ENCODE measurements at regions not wholly inside any gene's neighbourhood (a gene's known extent, or its start where the extent isn't known, plus 50 kb on each side); places are given as distances from the start of the nearest gene placed in this dataset.
A peak's percentile ranks its signal among the peaks of the same experiment; 100 is the strongest.

DNA sequence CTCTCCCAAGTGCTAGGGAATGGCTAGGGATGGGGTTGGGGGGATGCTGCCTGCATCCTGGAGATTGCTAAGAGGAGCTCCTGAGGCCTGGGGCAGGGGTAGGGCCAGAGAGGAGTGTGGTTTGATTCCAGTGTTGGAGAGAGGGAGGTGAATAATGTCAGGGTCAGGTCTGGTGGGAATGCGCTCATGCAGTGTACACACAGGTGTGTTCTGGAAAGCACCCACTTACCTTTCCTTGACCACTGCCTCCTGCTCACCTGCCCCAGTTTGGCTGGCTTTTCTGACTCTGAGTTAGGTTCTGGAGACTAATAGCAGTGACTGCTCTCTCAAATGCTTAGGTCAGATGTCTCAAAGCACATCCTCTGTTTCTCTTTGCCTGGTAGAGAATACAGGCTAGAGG, 135.4 kb upstream of the BMPER start:
- DNase-seq (ENCODE audit: low read depth in 6 of 9, low spot score in 9 of 9): no peak

DNA sequence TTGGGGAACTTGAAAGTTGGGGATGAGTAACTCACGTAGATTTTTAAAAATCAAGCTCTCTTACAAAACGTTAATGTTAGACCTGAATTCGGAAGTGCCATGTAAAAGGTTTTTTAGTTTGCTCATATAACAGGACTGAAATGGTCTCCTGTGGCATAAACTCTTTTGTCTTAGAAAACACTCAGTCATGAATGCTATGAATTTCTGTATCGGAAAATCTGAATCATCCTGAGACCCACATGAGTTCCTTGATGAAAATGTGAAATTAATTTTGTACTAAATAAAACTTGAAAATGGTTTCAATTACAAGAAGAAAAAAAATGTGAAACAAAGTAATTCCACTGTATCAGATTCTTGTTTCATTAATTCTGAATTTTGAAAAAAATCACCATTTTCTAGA, 134.8 kb upstream of the BMPER start:
- Histone ChIP-seq H3K9me3 (ENCODE audit: control insufficient read depth in 2 of 2, insufficient read depth in 1 of 2, low read length in 1 of 2) (no peaks in the 10 kb centered on the region), H3K27ac (ENCODE audit: low read depth in 1 of 2, low read length in 1 of 2) (no peak overlapping the region), H3K27me3 (ENCODE audit: control insufficient read depth in 2 of 2, insufficient read depth in 1 of 2, low read length in 1 of 2) (no peaks in the 10 kb centered on the region), H3K36me3 (ENCODE audit: control insufficient read depth in 2 of 2, insufficient read depth in 2 of 2, low read length in 1 of 2) (no peaks in the 10 kb centered on the region), H3K4me3 (ENCODE audit: low read length in 2 of 2) (no peak overlapping the region), H3K4me1 (ENCODE audit: control insufficient read depth in 2 of 2, insufficient read depth in 2 of 2, low read length in 2 of 2) (no peaks in the 10 kb centered on the region)
- DNase-seq (ENCODE audit: low read depth in 6 of 9, low spot score in 9 of 9): no peak
- 95% methylated on average over 4 of the region's 4 CpGs for WGBS

More for the DNA sequence above, 135.4 kb upstream of the BMPER start:
- H3K4me1 ChIP-seq (ENCODE audit: control insufficient read depth in 2 of 2, insufficient read depth in 2 of 2, low read length in 2 of 2): no peaks in the 10 kb centered on the region
- no peaks in the 10 kb centered on the region for H3K36me3 ChIP-seq (ENCODE audit: control insufficient read depth in 2 of 2, insufficient read depth in 2 of 2, low read length in 1 of 2)
- H3K9me3 ChIP-seq (ENCODE audit: control insufficient read depth in 2 of 2, insufficient read depth in 1 of 2, low read length in 1 of 2): no peaks in the 10 kb centered on the region
- no peaks in the 10 kb centered on the region for H3K27me3 ChIP-seq (ENCODE audit: control insufficient read depth in 2 of 2, insufficient read depth in 1 of 2, low read length in 1 of 2)
- H3K4me3 ChIP-seq (ENCODE audit: low read length in 2 of 2): no peak overlapping the region
- 95% methylated on average over 1 of the region's 1 CpG for WGBS
- no peak overlapping the region for H3K27ac ChIP-seq (ENCODE audit: low read depth in 1 of 2, low read length in 1 of 2)

DNA sequence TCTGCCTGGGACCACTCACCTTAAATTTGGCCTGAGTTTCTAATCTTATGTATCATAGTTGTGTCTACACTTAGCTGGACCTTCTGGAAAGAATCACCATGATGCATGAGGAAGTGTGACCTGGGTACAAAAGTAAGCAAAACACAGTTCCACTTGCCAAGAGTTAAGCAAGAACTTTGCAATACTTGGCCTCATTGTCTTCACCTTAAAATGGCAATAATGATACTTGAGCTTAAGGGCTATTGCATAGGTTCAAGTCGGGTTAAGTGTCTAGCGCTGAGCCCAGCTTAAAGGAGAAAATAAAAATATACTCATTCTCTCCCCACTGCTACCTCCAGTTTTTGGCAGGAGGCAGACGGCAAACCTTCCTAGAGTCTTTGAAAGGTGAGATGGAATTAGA, 133.9 kb upstream of the BMPER start:
- 80% methylated on average over 3 of the region's 3 CpGs for WGBS
- no peak overlapping the region for H3K4me3 ChIP-seq (ENCODE audit: low read length in 2 of 2)
- no peaks in the 10 kb centered on the region for H3K4me1 ChIP-seq (ENCODE audit: control insufficient read depth in 2 of 2, insufficient read depth in 2 of 2, low read length in 2 of 2)
- H3K27me3 ChIP-seq (ENCODE audit: control insufficient read depth in 2 of 2, insufficient read depth in 1 of 2, low read length in 1 of 2): no peaks in the 10 kb centered on the region
- no peaks in the 10 kb centered on the region for H3K36me3 ChIP-seq (ENCODE audit: control insufficient read depth in 2 of 2, insufficient read depth in 2 of 2, low read length in 1 of 2)
- no peak for DNase-seq (ENCODE audit: low read depth in 6 of 9, low spot score in 9 of 9)
- no peaks in the 10 kb centered on the region for H3K9me3 ChIP-seq (ENCODE audit: control insufficient read depth in 2 of 2, insufficient read depth in 1 of 2, low read length in 1 of 2)
- H3K27ac ChIP-seq (ENCODE audit: low read depth in 1 of 2, low read length in 1 of 2): no peak overlapping the region

DNA sequence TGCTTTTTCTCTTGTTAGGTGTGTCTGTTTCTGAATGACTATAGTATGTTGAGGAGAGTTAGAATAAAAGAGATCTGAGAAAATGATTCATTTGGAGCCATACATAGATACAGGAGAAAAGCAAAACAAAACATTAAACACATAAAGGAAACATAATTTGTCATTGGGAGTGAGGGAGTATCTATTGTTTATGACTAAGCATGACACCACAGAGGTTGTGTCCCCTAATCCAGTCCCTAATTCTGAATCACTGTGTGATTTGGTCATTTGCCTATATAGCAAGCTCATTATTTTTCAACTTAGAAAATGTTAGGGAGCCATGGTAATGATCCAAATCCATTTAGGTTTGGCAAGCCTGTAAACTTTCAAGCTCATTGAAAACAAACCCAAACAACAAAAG, 132.3 kb upstream of the BMPER start:
- Histone ChIP-seq H3K36me3 (ENCODE audit: control insufficient read depth in 2 of 2, insufficient read depth in 2 of 2, low read length in 1 of 2) (no peaks in the 10 kb centered on the region), H3K4me1 (ENCODE audit: control insufficient read depth in 2 of 2, insufficient read depth in 2 of 2, low read length in 2 of 2) (no peaks in the 10 kb centered on the region), H3K27me3 (ENCODE audit: control insufficient read depth in 2 of 2, insufficient read depth in 1 of 2, low read length in 1 of 2) (no peaks in the 10 kb centered on the region), H3K9me3 (ENCODE audit: control insufficient read depth in 2 of 2, insufficient read depth in 1 of 2, low read length in 1 of 2) (no peaks in the 10 kb centered on the region), H3K4me3 (ENCODE audit: low read length in 2 of 2) (no peak overlapping the region), H3K27ac (ENCODE audit: low read depth in 1 of 2, low read length in 1 of 2) (no peak overlapping the region)
- no peak for DNase-seq (ENCODE audit: low read depth in 6 of 9, low spot score in 9 of 9)

DNA sequence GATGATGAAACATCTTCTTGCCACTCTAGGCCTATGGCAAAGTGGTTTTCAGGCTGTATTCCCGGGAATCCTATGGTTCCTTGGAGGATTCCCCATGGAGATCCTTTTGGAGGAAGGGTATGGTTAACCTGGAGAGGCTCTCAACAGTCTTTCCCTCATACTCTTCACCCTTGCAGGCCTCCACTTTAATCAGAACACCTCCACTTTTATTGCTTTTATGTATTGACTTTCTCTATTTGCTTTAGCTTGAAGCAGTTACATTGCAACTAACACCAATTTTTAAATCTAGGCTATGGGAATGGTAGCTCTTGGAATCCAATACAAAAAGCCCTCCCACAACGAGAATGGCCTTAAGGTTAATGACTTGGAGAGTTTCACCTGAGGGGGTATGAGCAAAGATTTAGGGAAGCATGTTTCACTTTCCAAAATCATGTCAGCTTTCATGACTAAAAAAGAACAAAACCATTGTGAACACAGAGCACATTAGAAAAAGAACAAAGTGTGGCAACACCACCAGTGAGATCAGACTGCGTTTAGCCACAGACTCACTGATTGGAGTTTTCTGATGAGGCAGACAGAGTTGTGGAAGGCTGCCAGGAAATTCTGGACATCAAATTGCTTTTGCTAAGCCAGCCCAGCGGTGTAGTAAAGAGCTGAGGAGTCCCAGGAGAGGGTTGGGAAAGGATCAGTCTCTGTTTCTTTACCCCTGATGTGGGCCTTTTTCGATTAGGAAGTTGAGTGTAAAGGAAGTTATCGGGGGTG, 130.4 kb upstream of the BMPER start:
- peak in 1 of 9 donors; percentile 6 for DNase-seq (ENCODE audit: low read depth in 6 of 9, low spot score in 9 of 9)
- no peak overlapping the region for H3K4me3 ChIP-seq (ENCODE audit: low read length in 2 of 2)
- no peaks in the 10 kb centered on the region for H3K27me3 ChIP-seq (ENCODE audit: control insufficient read depth in 2 of 2, insufficient read depth in 1 of 2, low read length in 1 of 2)
- no peak overlapping the region for H3K27ac ChIP-seq (ENCODE audit: low read depth in 1 of 2, low read length in 1 of 2)
- H3K4me1 ChIP-seq (ENCODE audit: control insufficient read depth in 2 of 2, insufficient read depth in 2 of 2, low read length in 2 of 2): no peaks in the 10 kb centered on the region
- no peaks in the 10 kb centered on the region for H3K9me3 ChIP-seq (ENCODE audit: control insufficient read depth in 2 of 2, insufficient read depth in 1 of 2, low read length in 1 of 2)
- no peaks in the 10 kb centered on the region for H3K36me3 ChIP-seq (ENCODE audit: control insufficient read depth in 2 of 2, insufficient read depth in 2 of 2, low read length in 1 of 2)
- WGBS: 85% methylated on average over 6 of the region's 6 CpGs

- H3K27ac ChIP-seq (ENCODE audit: low read depth in 1 of 2, low read length in 1 of 2): no peak overlapping the region
- H3K4me1 ChIP-seq (ENCODE audit: control insufficient read depth in 2 of 2, insufficient read depth in 2 of 2, low read length in 2 of 2): no peaks in the 10 kb centered on the region
- H3K27me3 ChIP-seq (ENCODE audit: control insufficient read depth in 2 of 2, insufficient read depth in 1 of 2, low read length in 1 of 2): no peaks in the 10 kb centered on the region
- 86% methylated on average over 4 of the region's 4 CpGs for WGBS
- no peaks in the 10 kb centered on the region for H3K36me3 ChIP-seq (ENCODE audit: control insufficient read depth in 2 of 2, insufficient read depth in 2 of 2, low read length in 1 of 2)
- DNase-seq (ENCODE audit: low read depth in 6 of 9, low spot score in 9 of 9): no peak
- H3K9me3 ChIP-seq (ENCODE audit: control insufficient read depth in 2 of 2, insufficient read depth in 1 of 2, low read length in 1 of 2): no peaks in the 10 kb centered on the region
- no peak overlapping the region for H3K4me3 ChIP-seq (ENCODE audit: low read length in 2 of 2)
These were observed 129.5 kb upstream of the BMPER start for GRCh38 chr7:33775790-33776189.

DNA sequence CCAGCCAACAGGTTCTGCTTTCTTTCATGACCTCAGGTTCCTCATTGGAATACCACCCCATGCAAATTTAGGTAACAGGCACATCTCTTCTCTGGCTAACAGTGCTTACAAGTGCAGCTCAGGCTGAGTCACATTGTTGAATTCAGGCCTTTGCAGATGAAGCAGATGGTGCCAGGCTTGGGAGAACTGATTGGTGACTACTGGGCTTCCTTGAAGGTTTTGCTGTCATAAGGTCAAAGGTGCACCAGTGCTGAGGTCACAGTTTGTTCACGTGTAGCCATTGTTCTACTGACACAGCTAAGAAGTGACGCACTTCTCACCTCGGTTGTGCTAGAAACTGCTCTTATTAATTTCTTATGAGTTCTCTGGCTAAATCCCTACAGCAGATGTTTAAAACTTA, 128.6 kb upstream of the BMPER start:
- no peaks in the 10 kb centered on the region for H3K4me1 ChIP-seq (ENCODE audit: control insufficient read depth in 2 of 2, insufficient read depth in 2 of 2, low read length in 2 of 2)
- no peaks in the 10 kb centered on the region for H3K9me3 ChIP-seq (ENCODE audit: control insufficient read depth in 2 of 2, insufficient read depth in 1 of 2, low read length in 1 of 2)
- DNase-seq (ENCODE audit: low read depth in 6 of 9, low spot score in 9 of 9): no peak
- H3K27me3 ChIP-seq (ENCODE audit: control insufficient read depth in 2 of 2, insufficient read depth in 1 of 2, low read length in 1 of 2): no peaks in the 10 kb centered on the region
- H3K36me3 ChIP-seq (ENCODE audit: control insufficient read depth in 2 of 2, insufficient read depth in 2 of 2, low read length in 1 of 2): no peaks in the 10 kb centered on the region
- H3K27ac ChIP-seq (ENCODE audit: low read depth in 1 of 2, low read length in 1 of 2): no peak overlapping the region
- no peak overlapping the region for H3K4me3 ChIP-seq (ENCODE audit: low read length in 2 of 2)
- WGBS: 77% methylated on average over 3 of the region's 3 CpGs

DNA sequence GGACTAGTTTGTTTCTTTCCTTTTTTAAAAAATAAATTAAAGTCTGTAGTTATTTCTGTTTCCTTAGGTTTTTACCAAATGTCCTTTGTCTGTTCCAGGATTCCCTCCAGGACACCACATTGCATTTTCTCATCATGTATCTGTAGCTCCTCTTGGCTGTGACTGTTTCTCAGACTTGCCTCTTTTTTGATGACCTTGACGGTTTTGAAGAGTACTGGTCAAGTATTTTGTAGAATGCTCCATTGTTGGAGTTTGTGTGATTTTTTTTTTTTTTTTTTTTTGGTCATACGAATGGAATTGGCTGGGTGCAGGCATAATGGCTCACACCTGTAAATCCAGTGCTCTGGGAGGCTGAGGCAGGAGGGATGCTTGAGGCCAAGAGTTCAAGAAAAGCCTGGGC, 127.1 kb upstream of the BMPER start:
- Histone ChIP-seq H3K27me3 (ENCODE audit: control insufficient read depth in 2 of 2, insufficient read depth in 1 of 2, low read length in 1 of 2) (no peaks in the 10 kb centered on the region), H3K36me3 (ENCODE audit: control insufficient read depth in 2 of 2, insufficient read depth in 2 of 2, low read length in 1 of 2) (no peaks in the 10 kb centered on the region), H3K4me1 (ENCODE audit: control insufficient read depth in 2 of 2, insufficient read depth in 2 of 2, low read length in 2 of 2) (no peaks in the 10 kb centered on the region), H3K9me3 (ENCODE audit: control insufficient read depth in 2 of 2, insufficient read depth in 1 of 2, low read length in 1 of 2) (no peaks in the 10 kb centered on the region), H3K4me3 (ENCODE audit: low read length in 2 of 2) (no peak overlapping the region), H3K27ac (ENCODE audit: low read depth in 1 of 2, low read length in 1 of 2) (no peak overlapping the region)
- WGBS: 94% methylated on average over 2 of the region's 2 CpGs
- no peak for DNase-seq (ENCODE audit: low read depth in 6 of 9, low spot score in 9 of 9)

DNA sequence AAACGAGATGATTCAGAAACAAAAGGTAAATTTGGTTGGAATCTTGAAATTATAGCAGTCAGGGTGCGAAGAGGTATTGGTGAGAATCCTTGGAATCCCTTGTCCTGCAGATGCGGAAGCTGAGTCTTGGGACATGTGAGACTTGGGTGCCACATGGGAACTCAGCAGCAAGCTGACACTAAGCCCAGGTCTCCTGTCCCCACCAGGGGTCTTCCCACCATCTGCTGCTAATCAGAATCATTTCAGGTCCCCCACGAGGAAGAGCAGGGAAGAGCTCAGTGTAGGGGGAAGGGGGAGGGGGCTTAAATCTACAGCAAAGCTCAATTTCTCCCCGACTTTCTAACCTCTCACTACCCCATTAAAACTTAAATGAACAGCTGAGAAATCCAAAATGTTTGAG, 126.1 kb upstream of the BMPER start:
- 91% methylated on average over 5 of the region's 5 CpGs for WGBS
- Histone ChIP-seq H3K4me3 (ENCODE audit: low read length in 2 of 2) (no peak overlapping the region), H3K4me1 (ENCODE audit: control insufficient read depth in 2 of 2, insufficient read depth in 2 of 2, low read length in 2 of 2) (no peaks in the 10 kb centered on the region), H3K27ac (ENCODE audit: low read depth in 1 of 2, low read length in 1 of 2) (no peak overlapping the region), H3K9me3 (ENCODE audit: control insufficient read depth in 2 of 2, insufficient read depth in 1 of 2, low read length in 1 of 2) (no peaks in the 10 kb centered on the region), H3K27me3 (ENCODE audit: control insufficient read depth in 2 of 2, insufficient read depth in 1 of 2, low read length in 1 of 2) (no peaks in the 10 kb centered on the region), H3K36me3 (ENCODE audit: control insufficient read depth in 2 of 2, insufficient read depth in 2 of 2, low read length in 1 of 2) (no peaks in the 10 kb centered on the region)
- DNase-seq (ENCODE audit: low read depth in 6 of 9, low spot score in 9 of 9): no peak

Data from thymus (tissue), 11 donors.